AG10803 (cell line): ENCODE measurements at regions not wholly inside any gene's neighbourhood (a gene's known extent, or its start where the extent isn't known, plus 50 kb on each side); places are given as distances from the start of the nearest gene placed in this dataset.

Experiments
- DNase-seq: peaks from one replicate; pipeline ENCODE4 v3.0.0; 2010; ENCODE audit warnings: low read depth
- H3K4me3 ChIP-seq: 2 replicates; pipeline ENCODE4 v1.5.1; 2011; ENCODE audit warnings: mild to moderate bottlenecking, low read length, control low read depth
- TF ChIP-seq, protein P1 (sequence below): conservative IDR thresholded peaks from 2 replicates; pipeline ENCODE4 v1.5.1; 2011; ENCODE audit warnings: mild to moderate bottlenecking, low read length, control low read depth, inconsistent platforms

DNA sequence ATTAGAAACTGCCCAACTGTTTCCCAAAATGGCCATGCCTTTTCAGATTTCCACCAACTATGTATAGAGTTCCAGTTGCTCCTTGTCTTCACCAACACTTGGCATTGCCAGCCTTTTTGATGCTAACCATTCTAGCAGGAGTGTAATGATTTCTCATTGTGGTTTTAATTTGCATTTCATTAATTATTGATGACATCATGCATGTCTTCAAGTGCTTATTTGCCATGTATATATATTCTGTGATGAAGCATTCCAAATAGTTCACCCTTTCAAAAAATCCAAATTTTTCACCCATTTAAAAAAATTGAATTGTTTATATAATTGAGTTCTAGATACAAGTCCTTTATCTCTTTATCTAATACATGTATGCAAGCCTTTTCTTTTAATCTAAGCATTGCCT is 245.9 kb upstream of the TNRC6C start:
- TF ChIP-seq, protein P1, sequence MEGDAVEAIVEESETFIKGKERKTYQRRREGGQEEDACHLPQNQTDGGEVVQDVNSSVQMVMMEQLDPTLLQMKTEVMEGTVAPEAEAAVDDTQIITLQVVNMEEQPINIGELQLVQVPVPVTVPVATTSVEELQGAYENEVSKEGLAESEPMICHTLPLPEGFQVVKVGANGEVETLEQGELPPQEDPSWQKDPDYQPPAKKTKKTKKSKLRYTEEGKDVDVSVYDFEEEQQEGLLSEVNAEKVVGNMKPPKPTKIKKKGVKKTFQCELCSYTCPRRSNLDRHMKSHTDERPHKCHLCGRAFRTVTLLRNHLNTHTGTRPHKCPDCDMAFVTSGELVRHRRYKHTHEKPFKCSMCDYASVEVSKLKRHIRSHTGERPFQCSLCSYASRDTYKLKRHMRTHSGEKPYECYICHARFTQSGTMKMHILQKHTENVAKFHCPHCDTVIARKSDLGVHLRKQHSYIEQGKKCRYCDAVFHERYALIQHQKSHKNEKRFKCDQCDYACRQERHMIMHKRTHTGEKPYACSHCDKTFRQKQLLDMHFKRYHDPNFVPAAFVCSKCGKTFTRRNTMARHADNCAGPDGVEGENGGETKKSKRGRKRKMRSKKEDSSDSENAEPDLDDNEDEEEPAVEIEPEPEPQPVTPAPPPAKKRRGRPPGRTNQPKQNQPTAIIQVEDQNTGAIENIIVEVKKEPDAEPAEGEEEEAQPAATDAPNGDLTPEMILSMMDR = no peak
- H3K4me3 ChIP-seq = no peak overlapping the region
- no peak for DNase-seq

DNA sequence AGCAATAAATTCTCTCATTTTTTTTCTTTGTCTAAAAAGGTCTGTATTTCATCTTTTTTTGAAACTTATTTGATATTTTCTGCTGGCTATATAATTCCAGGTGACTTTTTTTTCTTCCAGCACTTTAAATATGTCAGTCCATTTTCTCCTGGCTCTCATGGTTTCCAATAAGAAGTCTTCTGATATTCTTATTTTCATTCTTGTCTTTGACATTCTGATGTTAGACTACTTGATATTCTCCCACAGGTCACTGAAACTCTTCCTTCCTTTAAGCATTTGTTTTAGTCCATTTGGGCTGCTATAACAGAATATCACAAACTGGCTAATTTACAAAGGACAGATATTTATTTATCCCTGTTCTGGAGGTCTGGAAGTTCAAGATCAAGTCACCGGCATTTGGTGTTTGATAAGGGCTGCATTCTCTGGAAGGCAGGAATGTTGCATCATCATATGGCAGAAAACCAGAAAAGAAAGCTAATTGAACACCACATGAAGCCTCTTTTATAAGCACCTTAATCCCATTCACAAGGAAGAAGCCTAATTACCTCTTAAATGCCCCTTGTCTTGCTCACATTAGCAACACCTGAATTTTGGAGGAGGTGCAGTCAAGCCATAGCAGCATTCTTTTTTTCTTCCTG is 242.1 kb upstream of the TNRC6C start:
- TF ChIP-seq, protein P1 = no peak

DNA sequence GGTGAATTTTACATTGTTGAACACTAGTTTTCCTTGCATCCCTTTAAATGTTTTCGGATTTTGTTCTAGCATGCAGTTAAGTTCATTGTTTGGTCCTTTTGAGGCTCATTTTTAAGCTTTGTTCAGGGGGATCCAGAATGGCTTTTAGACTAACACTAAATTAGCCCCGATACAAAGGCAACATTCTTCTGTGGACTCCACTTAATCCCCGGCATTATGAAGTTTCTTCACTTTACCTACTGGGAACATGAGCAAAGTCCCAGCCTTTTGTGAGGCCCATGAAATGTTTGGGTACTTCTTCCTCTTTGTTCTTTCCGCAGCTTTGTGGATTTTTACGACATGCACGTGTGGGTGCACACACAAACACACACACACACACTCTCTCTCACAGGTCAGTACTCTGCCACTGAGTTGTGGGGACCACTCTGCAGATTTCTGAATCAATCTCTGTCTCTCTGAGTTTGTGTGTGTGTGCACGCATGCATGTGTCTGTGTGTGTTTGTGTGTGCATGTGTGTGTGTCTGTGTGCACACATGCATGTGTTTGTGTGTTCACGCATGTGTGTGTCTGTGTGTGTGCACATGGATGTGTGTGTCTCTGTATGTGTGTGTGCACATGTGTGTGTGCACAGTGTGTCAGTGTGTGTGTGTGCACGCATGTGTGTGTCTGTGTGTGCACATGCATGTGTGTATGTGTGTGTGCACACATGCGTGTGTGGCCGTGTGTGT is 240.4 kb upstream of the TNRC6C start:
- H3K4me3 ChIP-seq = no peak overlapping the region
- TF ChIP-seq, protein P1 = no peak
- no peak for DNase-seq

More for the DNA sequence above, 242.1 kb upstream of the TNRC6C start:
- no peak for DNase-seq
- H3K4me3 ChIP-seq = no peak overlapping the region

DNA sequence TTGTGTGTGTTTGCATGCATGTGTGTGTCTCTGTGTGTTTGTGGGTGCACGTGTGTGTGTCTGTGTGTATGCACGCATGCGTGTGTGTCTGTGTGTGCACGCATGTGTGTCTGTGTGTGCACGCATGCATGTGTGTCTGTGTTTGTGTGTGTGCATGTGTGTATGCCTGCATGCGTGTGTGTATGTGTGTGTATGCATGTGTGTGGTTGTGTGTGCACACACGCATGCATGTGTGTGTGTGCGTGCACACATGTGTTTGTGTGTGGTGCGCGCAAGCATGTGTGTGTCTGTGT is 239.9 kb upstream of the TNRC6C start:
- TF ChIP-seq, protein P1 = no peak
- no peak for DNase-seq

DNA sequence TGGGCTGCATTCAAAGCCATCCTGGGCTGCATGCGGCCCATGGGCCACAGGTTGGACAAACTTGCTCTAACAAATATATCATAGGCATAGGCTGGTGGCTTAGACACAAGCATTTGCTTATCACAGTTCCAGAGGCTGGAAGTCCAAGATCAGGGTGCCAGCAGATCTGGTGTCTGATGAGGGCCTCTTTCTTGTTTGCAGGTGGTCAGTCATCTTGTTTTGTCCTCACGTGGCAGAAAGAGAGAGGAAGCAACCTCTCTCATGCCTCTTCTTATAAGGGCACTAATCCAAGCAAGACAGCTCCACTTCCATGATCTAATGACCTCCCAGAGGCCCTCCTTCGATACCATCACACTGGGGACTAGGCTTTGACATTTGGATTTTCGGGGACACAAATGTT is 238.7 kb upstream of the TNRC6C start:
- no peak for DNase-seq
- TF ChIP-seq, protein P1 = no peak
- H3K4me3 ChIP-seq = no peak overlapping the region

More for the DNA sequence above, 239.9 kb upstream of the TNRC6C start:
- no peak overlapping the region for H3K4me3 ChIP-seq

DNA sequence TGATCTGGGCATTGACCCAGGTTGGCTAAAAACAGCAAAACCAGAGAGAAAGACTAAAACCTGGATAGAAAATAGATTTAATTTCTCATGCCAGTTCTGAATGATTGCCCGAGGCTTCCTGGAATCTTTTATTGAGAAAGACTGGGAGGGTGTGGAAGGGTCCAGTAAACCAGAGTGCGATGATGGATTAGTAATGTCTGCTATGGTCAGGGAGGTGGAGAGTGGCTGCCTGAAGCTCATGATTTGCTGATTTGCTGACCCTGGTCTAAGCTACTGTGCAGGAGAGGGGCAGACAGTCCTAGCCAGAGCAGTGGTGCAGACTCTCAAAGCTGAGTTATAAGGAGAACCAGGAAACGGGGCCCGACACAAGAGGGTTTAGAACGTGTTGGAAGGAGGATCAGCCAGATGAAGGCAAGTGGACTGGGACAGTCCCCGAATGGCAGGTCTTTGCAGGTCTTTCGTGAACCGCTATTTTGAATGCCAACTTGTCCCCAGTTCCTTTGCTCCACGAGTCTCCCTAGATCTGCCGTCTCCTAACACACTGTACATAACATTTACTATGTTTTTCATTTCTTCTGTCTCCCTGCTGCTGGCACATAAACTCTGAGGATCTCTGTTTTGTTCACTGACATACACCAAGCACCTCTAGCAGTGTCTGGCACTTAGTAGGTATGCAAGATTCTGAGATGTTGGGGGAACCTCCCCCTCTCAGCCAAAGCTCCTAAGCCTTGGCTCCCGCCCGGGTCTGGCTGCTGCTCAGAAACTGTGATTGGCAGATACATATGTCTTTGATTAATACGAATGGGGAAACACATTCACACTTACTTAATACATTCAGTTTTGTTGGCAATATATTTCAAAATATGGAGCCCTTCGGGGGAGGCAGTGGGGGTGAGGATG is 237.3 kb upstream of the TNRC6C start:
- DNase-seq = no peak
- TF ChIP-seq, protein P1 = no peak
- H3K4me3 ChIP-seq = no peak overlapping the region
